Vagina (tissue), 2 donors: ENCODE measurements at regions not wholly inside any gene's neighbourhood (a gene's known extent, or its start where the extent isn't known, plus 50 kb on each side); places are given as distances from the start of the nearest gene placed in this dataset.

Source experiments
- DNase-seq, 2 donors: peaks; one replicate each; pipeline ENCODE4 v3.0.0-alpha.2; 2017; ENCODE audit errors: extremely low spot score in 2 of 2
- H3K27ac ChIP-seq: fragments of 200-600 bp; sonication (generic); one replicate; pipeline ENCODE4 v1.5.1; 2019
- H3K27me3 ChIP-seq: fragments of 200-600 bp; sonication (generic); one replicate; pipeline ENCODE4 v1.5.1; 2019
- H3K36me3 ChIP-seq, 2 donors: fragments of 200-600 bp; sonication (generic); one replicate each; pipeline ENCODE4 v1.5.1; 2017 to 2019
- H3K4me1 ChIP-seq: fragments of 200-600 bp; sonication (generic); one replicate; pipeline ENCODE4 v1.5.1; 2019
- H3K4me3 ChIP-seq, 2 donors: fragments of 200-600 bp; sonication (generic); 1 replicate in 1 of 2; 2 replicates in 1 of 2; pipeline ENCODE4 v1.5.1; 2016 to 2019
- H3K9me3 ChIP-seq: fragments of 200-600 bp; sonication (generic); one replicate; pipeline ENCODE4 v1.5.1; 2019
- POLR2A ChIP-seq, 2 donors: fragments of 450-650 bp; IDR thresholded peaks; one replicate each; pipeline ENCODE4 v1.6.1; 2017; ENCODE audit warnings: antibody characterized with exemption in 2 of 2, mild to moderate bottlenecking in 2 of 2, moderate library complexity in 2 of 2
- POLR2AphosphoS5 ChIP-seq, 2 donors: sonication (generic); formaldehyde crosslinking; IDR thresholded peaks; one replicate each; pipeline ENCODE4 v1.9.0; 2017; ENCODE audit warnings: antibody characterized with exemption in 2 of 2, mild to moderate bottlenecking in 2 of 2, low read depth in 1 of 2; ENCODE audit not compliant: insufficient read depth in 1 of 2
- intact Hi-C: fragments of 100-400 bp; cut with DNase I; formaldehyde crosslinking; loops from one replicate; pipeline ENCODE4 v1.15.1; 2023
- TF ChIP-seq, protein P1 (sequence below), 3 experiments: fragments of 450-650 bp in 2 of 3; fragments of 200-600 bp in 1 of 3; sonication (generic) in 1 of 3; IDR thresholded peaks; one replicate each; pipeline ENCODE4 v1.5.1; 2017 to 2019; ENCODE audit warnings: antibody characterized with exemption in 3 of 3, mild to moderate bottlenecking in 2 of 3, moderate library complexity in 2 of 3

DNA sequence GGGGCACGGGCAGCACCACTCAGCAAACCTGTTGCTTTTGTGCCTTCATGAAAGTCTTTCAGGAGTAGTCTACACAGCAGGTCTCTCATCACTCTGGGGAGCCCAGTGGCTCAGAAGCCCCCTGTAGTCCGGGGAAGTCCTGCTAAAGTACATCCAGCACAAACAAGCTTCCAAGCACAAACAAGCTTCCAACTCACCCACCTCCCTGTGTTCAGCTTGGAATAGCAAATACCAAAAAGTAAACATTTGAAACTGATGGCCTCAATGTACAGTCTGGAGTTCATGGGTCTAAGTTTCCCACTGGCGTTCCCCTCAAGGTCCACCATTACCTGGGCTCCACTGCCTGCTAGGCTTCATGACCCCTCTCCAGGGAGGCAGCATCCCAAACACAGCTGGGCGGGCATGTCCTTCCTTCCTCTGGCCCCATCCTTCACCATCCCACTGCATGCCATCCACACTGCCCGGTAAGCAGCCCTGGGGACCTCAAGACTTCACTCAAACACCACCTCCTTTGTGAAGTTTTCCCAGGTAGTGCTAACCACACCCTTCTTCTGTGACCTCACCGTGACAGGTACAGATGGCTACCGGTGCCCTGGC lies 62.8 kb upstream of the SIAH1 start:
- Histone ChIP-seq H3K27ac (no peak overlapping the region), H3K27me3 (no peaks in the 10 kb centered on the region), H3K4me1 (peaks cover 16% of the 10 kb centered on the region), H3K4me3 (no peak overlapping the region), H3K36me3 (no peaks in the 10 kb centered on the region), H3K9me3 (no peaks in the 10 kb centered on the region)
- intact Hi-C loops, result no loop called here
- TF ChIP-seq, protein P1, sequence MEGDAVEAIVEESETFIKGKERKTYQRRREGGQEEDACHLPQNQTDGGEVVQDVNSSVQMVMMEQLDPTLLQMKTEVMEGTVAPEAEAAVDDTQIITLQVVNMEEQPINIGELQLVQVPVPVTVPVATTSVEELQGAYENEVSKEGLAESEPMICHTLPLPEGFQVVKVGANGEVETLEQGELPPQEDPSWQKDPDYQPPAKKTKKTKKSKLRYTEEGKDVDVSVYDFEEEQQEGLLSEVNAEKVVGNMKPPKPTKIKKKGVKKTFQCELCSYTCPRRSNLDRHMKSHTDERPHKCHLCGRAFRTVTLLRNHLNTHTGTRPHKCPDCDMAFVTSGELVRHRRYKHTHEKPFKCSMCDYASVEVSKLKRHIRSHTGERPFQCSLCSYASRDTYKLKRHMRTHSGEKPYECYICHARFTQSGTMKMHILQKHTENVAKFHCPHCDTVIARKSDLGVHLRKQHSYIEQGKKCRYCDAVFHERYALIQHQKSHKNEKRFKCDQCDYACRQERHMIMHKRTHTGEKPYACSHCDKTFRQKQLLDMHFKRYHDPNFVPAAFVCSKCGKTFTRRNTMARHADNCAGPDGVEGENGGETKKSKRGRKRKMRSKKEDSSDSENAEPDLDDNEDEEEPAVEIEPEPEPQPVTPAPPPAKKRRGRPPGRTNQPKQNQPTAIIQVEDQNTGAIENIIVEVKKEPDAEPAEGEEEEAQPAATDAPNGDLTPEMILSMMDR (IDR thresholded peaks at IDR 0.05), result no peak
- no peak for TF ChIP-seq POLR2A (IDR thresholded peaks at IDR 0.05)
- TF ChIP-seq POLR2AphosphoS5 (IDR thresholded peaks at IDR 0.05; ENCODE audit: insufficient read depth in 1 of 2, low read depth in 1 of 2), result no peak
- DNase-seq, result peak in 1 of 2 donors; percentile 34

DNA sequence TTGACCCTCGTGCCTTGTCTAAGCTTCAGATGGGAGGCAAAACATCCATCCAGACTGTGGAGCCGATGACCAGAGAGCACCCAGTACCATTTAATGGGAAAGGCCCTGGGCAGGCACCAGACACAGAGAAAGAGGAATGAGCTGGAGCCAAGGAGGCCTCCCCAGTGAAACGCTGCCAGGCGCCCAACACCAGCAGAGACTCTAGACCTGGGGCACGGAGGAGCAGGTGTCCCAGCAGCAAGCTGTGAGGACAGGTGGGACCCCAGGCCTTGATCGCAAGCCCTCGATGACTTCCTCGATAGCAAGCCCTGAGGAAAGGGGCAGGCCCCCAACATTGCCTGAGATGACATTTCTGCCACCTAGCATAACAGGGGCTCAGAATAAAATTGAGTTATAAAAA lies 62.2 kb upstream of the SIAH1 start:
- H3K36me3 ChIP-seq, result no peaks in the 10 kb centered on the region
- no peaks in the 10 kb centered on the region for H3K27me3 ChIP-seq
- H3K27ac ChIP-seq, result no peak overlapping the region
- no peak overlapping the region for H3K4me3 ChIP-seq
- peak in 1 of 2 donors; percentile 80 for DNase-seq
- peaks cover 16% of the 10 kb centered on the region for H3K4me1 ChIP-seq
- TF ChIP-seq, protein P1 (IDR thresholded peaks at IDR 0.05), result no peak
- TF ChIP-seq POLR2A (IDR thresholded peaks at IDR 0.05) (no peak), POLR2AphosphoS5 (IDR thresholded peaks at IDR 0.05; ENCODE audit: insufficient read depth in 1 of 2, low read depth in 1 of 2) (no peak)
- intact Hi-C loops, result no loop called here
- H3K9me3 ChIP-seq, result no peaks in the 10 kb centered on the region

DNA sequence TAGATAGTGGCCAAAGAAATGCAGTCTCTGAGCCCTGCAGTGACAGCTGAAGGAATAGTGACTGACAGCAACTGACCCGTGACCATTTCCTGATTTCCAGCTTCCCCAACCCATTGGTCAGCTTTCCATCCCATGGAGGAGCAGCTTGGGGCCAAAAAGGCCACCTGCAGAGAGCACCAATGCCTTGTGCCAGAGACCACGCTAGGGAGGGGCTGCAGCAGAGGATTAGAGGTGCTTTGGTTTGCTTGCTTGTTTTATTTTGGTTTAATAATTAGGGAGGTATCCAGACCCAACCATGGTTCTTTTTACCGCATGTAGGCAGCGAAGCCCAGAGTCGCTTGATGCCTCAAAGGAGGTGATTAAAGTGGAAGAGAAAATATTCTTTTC lies 61.3 kb upstream of the SIAH1 start:
- no peak overlapping the region for H3K4me3 ChIP-seq
- intact Hi-C loops, result no loop called here

DNA sequence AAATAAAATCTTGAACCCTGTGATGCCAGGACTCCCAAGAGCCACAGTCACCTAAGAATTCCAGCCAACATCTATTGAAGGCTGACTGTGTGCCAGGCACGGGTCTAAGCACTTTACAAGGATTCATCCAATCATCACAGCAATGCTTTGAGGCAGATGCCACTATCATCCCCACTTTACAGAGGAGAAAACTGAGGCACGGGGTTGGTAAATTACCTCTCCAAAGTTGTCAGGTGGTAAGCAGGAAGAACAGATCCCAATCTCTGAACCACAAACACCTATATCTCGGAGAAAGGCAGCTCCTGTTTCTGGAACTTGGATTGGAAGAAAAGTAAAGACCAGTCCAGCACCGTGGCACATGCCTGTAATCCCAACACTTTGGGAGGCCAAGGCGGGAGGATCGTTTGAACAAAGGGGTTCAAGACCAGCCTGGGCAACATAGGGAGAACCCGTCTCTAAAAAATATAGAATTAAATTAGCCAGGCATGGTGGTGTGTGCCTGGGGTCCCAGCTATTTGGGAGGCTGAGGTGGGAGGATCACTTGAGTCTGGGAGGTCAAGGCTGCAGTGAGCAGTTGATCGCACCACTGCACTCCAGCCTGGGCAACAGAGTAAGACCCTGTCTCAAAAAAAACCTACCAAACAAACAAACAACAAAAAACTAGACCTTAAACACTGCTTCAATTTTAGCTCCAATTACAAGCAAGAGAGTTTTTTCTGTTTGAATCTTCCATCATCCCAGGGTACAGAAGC lies 60.7 kb upstream of the SIAH1 start:
- Histone ChIP-seq H3K9me3 (no peaks in the 10 kb centered on the region), H3K36me3 (no peaks in the 10 kb centered on the region)
- intact Hi-C loops, result no loop called here

More for the DNA sequence above, 61.3 kb upstream of the SIAH1 start:
- peak in 1 of 2 donors; percentile 62 for DNase-seq
- Histone ChIP-seq H3K27me3 (no peaks in the 10 kb centered on the region), H3K4me1 (peaks cover 16% of the 10 kb centered on the region), H3K9me3 (no peaks in the 10 kb centered on the region), H3K36me3 (no peaks in the 10 kb centered on the region), H3K27ac (no peak overlapping the region)
- TF ChIP-seq POLR2AphosphoS5 (IDR thresholded peaks at IDR 0.05; ENCODE audit: insufficient read depth in 1 of 2, low read depth in 1 of 2) (no peak), POLR2A (IDR thresholded peaks at IDR 0.05) (no peak)
- TF ChIP-seq, protein P1 (IDR thresholded peaks at IDR 0.05), result no peak

More for the DNA sequence above, 60.7 kb upstream of the SIAH1 start:
- no peak for DNase-seq
- peaks cover 16% of the 10 kb centered on the region for H3K4me1 ChIP-seq
- TF ChIP-seq, protein P1 (IDR thresholded peaks at IDR 0.05), result no peak
- TF ChIP-seq POLR2AphosphoS5 (IDR thresholded peaks at IDR 0.05; ENCODE audit: insufficient read depth in 1 of 2, low read depth in 1 of 2) (no peak), POLR2A (IDR thresholded peaks at IDR 0.05) (no peak)
- H3K27me3 ChIP-seq, result no peaks in the 10 kb centered on the region
- H3K27ac ChIP-seq, result peak overlapping the region; percentile 63
- no peak overlapping the region for H3K4me3 ChIP-seq
